ENCODE measurements at regions not wholly inside any gene's neighbourhood (a gene's known extent, or its start where the extent isn't known, plus 50 kb on each side); places are given as distances from the start of the nearest gene placed in this dataset.
"Not testable (repeated sequence)": the region's sequence is repeated elsewhere in the genome, so short reads cannot be mapped to it uniquely, and the experiment has no call there.

DNA sequence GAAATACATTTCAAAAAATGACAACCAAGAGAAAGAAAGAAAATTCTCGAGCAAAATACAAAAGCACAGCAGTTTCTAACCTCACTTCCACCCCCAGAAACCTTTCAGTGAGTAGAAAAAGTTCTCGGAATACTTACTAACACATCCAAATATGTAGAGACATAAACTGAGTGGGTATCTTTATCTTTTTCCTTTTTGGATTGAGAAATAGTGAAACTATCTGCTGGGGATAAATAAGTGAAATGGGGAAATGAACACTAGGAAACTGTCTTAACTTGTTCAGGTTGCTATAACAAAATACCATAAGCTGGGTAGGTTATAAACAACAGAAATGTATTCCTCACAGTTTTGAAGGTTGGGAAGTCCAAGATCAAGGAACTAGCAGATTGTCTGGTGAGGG, 72.0 kb downstream of the VCAM1 start:
- DNase-seq: no peak

DNA sequence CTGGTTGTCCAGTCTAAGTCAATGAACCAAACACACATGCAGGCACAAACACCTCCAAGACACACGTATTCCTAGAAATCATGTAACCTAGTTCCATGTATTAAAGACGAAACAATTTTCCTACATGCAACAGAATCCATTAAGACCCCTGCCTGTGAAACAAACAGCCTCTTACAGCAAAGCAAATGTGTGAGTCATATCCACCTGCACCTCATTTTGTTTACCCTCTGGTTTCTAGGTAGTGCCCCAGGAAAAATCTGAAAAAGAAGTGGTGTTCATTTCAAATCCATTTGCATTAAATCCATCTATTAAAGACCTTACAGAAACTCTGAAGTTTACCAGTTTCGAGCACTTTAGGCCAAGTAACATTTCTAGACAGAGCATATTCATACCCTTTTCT, 74.1 kb downstream of the VCAM1 start:
- DNase-seq: no peak

DNA sequence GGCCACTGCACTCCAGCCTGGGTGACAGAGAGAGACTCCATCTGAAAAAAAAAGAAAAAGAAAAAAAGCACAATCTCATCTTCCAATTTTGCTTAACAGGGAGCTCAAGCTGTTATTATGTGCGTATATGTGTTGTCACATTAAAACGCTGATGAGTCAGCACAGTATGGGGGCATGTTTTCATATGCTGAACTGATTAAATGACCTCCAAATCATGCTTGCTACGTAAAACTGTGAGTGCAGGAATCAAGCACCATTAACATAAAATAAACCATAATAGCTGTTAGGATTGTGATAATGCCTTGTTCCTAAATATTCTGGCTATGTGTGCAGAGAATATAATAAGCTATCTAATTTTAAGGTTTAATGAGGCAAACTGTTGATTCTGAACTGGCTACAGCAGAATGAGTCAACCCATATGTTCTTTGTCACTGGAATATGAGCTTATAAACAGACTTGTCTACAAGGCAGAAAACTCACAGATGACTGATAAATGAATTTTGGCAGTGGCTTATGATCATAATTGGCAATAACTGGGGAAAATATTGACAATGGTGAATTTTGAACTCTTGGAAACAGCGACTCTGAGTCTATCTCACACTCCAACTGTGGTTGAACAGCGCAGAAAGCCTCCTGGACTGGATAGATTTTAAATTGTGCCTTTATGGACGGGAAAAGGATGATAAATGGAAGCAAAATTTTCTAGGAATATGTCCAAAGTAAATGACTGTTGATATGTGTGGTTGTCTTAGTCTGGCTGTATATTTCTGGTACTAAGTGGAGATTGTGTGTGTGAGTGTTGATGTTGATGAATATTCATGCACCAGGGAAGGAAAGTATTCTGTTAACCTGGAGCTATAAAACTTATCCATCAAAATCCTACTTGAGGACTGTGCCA, 75.5 kb downstream of the VCAM1 start:
- DNase-seq: no peak

DNA sequence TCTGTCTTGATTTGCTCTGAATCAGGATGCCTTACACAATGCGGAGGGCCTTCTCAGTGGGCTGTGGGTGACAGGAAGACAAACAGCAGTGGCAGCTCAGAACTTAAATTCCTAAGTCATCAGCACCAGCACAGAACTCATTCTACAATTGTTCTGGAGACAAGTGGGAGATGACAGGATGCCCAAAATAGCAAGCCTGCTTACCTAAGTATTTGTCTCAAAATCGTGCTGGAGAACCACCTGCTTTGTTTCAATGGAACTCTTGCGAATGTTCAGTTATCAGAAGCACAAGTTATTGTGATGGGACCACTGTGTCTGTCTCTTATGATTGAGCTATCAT, 76.1 kb downstream of the VCAM1 start:
- DNase-seq: no peak

DNA sequence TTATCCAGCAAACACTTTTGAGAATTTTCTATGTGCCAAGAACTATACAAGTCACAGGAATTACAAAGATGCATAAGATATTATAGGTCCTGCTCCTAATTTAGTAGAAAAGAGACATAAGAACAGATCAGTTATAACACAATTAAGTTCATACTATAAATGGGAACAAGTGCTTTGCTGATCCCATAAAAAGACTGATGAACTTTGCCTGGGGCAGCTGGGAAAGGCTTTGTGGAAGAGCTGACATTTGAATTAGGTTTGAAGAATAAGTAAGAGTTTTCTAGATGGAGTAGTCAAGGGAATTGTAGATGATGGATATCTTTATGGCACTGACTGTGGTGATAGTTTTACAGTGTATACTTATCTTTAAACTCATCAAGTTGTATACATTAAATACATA, 76.5 kb downstream of the VCAM1 start:
- DNase-seq: no peak

DNA sequence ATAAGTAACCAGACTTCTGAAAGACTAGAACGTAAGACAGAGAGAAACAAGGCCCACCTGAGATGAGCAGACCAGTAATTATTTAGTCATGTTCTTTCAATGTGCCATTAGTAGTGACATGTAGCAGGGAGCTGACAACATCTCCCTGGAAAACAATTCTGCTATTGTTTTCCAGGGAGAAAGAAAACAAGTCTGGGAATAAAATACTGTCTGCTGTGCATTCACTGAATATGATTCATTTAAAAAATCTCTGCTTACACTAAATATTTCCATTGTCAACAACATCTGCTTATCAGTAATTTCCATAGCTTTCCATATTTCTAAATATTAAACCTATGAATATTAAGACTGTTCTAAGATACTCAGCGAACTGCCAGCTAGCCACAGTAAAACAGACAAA, 80.0 kb downstream of the VCAM1 start:
- DNase-seq: no peak

DNA sequence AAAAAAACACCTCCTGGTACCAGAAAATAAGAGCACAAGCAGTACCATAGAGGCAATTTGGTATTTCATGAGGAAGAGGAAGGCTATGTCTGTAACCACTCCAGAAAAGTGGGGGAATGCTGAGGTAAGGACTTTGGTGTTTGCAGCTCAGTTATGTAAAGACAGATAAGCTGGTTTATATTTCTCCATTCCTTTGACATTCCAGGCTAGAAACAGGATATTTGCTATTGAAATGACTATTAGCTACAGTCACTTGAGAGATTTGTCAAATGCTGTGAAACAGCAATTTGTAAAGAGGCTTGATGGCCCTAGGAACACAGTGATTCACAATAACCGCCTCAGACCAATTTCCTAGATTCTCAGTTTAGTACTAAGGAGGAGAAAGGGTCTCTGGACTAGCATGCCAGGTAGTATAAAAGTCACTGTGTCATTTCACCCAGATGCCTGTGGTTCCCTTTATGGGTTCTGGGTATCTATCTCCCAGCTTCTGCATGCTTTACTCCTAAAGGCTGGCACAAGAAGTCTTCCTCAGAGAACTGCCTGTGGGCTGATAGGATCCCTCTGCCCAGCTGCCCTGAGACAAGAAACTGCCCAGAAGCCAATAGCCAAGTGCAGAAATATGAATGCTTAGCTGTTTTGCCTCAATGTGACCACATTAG, 80.5 kb downstream of the VCAM1 start:
- DNase-seq: no peak

DNA sequence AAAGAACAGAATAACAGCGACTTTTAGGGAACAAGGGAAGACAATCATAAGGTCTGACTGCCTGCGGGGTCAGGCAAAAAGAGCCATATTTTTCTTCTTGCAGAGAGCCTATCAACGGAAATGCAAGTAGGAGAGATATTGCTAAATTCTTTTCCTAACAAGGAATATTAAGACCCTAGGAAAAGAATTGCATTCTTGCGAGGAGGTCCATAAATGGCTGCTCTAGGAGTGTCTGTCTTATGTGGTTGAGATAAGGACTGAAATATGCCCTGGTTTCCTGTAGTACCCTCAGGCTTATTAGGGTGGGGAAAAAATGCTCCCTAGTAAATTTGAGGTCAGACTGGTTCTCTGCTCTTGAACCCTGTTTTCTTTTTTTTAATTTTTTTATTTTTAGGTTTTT, 81.7 kb downstream of the VCAM1 start:
- DNase-seq: not testable (repeated sequence)

DNA sequence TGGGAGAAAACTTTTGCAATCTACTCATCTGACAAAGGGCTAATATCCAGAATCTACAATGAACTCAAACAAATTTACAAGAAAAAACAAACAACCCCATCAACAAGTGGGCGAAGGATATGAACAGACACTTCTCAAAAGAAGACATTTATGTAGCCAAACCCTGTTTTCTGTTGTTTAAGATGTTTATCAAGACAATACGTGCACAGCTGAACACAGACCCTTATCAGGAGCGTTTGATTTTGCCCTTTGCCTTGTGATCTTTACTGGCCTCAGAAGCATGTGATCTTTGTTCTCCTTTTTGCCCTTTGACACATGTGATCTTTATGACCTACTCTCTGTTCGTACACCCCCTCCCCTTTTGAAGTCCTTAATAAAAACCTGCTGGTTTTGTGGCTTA, 83.7 kb downstream of the VCAM1 start:
- not testable (repeated sequence) for DNase-seq

DNA sequence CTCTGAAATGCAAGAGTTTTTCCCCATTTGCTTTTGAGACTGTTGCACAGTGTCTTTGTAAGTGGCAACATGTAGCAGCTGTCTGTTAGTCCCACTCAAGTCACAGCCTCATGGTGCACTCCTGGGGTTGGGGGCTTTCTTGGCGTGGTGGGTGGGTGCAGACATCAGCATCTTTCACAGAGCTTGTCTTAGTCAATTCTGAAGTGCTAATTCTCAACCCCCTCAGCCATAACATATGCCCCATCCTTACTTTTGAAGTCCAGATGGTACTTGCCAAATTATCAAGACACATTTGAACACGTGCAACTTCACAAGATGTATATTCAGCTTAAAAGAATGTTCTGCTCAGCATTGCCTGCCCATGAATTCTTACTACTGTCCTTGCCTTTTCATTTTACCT, 87.1 kb downstream of the VCAM1 start:
- no peak for DNase-seq

DNA sequence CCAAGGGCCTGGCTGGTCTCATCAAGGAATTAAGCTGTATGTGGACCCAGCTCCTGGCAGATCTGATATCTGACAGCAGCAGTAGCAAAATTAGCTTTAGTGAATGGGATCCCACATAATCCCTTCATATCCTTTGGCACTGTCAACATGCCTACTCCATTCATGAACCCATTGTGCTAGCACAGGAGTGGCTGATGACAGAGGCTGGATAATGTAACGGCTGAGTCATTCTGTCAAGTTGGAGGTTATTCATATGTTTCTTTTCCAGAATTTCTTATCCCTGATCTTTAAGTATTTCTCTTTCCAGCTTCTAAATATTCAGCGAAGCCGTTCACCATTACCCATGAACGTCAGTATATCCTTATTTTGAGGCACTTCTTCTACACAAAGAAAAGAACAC, 84.3 kb downstream of the EXTL2 start:
- DNase-seq: no peak

DNA sequence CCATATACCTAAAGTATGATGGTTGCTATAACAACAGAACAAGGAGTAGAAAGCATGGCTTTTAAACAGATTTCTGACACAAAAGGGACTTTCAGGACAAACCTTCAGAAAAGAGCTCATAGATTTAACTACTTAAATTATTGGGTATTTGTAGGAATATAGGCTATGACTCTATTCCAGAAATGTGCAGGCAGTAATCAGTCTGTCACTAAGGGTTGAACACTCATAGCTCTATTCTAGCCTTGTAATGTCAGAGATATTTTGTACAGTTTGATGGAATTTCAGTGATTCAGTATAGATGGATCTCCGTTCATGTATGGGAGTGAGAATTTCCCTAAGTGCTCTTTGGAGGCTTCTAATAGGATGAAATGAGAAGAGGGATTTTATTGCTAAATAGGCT, 82.8 kb downstream of the EXTL2 start:
- DNase-seq: no peak

DNA sequence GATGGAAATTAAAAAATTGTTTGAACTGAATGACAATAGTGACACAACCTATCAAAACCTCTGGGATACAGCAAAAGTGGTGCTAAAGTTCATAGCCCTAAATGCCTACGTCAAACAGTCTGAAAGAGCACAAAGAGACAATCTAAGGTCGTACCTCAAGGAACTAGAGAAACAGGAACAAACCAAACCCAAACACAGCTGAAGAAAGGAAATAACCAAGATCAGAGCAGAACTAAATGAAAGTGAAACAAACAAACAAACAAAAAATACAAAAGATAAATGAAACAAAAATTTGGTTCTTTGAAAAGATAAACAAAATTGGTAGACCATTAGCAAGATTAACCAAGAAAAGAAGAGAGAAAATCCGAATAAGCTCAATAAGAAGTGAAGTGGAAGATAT, 79.7 kb downstream of the EXTL2 start:
- not testable (repeated sequence) for DNase-seq

DNA sequence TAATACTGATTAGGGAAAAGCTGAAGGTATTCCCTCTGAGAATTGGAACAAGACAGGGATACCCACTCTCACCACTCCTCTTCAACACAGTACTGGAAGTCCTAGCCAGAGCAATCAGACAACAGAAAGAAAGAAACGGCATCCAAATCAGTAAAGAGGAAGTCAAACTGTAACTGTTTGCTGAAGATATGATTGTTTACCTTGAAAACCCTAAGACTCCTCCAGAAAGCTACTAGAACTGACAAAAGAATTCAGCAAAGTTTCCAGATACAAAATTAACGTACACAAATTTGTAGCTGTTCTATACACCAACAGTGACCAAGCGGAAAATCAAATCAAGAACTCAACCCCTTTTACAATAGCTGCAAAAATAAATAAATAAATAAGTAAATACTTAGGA, 78.6 kb downstream of the EXTL2 start:
- DNase-seq: no peak

DNA sequence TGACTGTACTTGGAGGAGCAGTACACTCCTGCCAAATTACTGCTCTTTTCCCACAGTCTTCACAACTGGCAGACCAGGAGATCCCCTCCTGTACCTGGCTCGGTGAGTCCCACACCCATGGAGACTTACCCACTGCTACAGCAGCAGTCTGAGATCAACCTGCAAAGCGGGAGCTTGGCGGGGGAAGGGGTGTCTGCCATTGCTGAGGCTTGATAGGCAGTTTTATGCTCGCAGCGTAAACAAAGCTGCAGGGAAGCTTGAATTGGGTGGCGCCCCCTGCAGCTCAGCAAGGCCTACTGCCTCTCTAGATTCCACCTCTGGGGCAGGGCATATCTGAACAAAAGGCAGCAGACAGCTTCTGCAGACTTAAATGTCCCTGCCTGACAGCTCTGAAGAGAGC, 74.4 kb downstream of the EXTL2 start:
- peak; percentile 5 for DNase-seq

DNA sequence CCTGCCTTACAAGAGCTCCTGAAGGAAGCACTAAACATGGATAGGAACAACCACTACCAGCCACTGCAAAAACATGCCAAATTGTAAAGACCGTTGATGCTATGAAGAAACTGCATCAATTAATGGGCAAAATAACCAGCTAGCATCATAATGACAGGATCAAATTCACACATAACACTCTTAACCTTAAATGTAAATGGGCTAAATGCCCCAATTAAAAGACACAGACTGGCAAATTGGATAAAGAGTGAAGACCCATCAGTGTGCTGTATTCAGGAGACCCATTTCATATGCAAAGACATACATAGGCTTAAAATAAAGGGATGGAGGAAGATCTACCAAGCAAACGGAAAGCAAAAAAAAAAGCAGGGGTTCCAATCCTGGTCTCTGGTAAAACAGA, 72.7 kb downstream of the EXTL2 start:
- not testable (repeated sequence) for DNase-seq
